ENCODE measurements at regions not wholly inside any gene's neighbourhood (a gene's known extent, or its start where the extent isn't known, plus 50 kb on each side); places are given as distances from the start of the nearest gene placed in this dataset.

DNA sequence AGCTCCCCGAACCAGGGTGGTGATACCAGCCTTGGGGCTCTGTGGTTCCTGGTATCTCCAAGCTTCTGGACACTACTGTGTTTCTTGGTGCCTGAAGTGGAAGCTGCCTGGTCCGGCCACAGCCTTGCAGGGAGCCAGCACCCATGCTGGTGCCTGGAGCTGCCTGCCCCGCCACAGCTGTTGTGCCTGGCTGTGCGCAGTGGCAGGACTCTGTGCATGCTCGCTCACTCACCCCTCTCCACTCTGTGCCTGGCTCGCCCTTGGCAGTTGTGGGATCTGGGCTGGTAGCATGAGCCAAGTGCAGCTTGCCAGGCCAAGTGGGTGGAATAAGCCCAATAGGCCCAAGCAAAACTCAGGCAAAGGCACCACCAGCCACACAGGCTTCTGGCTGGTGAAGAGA lies 1225.3 kb downstream of the SLITRK5 start:
- TF ChIP-seq CTCF (IDR thresholded peaks at IDR 0.05), result no peak
- TF ChIP-seq, protein P1, sequence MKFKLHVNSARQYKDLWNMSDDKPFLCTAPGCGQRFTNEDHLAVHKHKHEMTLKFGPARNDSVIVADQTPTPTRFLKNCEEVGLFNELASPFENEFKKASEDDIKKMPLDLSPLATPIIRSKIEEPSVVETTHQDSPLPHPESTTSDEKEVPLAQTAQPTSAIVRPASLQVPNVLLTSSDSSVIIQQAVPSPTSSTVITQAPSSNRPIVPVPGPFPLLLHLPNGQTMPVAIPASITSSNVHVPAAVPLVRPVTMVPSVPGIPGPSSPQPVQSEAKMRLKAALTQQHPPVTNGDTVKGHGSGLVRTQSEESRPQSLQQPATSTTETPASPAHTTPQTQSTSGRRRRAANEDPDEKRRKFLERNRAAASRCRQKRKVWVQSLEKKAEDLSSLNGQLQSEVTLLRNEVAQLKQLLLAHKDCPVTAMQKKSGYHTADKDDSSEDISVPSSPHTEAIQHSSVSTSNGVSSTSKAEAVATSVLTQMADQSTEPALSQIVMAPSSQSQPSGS (CRISPR knock-in tag; IDR thresholded peaks at IDR 0.05; ENCODE audit: borderline replicate concordance, low read depth), result no peak
- TF ChIP-seq NR2C2 (CRISPR knock-in tag; IDR thresholded peaks at IDR 0.05), result no peak
- no peak for TF ChIP-seq ELF4 (CRISPR knock-in tag; IDR thresholded peaks at IDR 0.05; ENCODE audit: low read depth)
- no peak for TF ChIP-seq PRDM15 (CRISPR knock-in tag; IDR thresholded peaks at IDR 0.05)
- no peak for TF ChIP-seq ZNF121 (CRISPR knock-in tag; IDR thresholded peaks at IDR 0.05)
- TF ChIP-seq, protein P2, sequence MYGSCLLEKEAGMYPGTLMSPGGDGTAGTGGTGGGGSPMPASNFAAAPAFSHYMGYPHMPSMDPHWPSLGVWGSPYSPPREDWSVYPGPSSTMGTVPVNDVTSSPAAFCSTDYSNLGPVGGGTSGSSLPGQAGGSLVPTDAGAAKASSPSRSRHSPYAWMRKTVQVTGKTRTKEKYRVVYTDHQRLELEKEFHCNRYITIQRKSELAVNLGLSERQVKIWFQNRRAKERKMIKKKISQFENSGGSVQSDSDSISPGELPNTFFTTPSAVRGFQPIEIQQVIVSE (CRISPR knock-in tag; IDR thresholded peaks at IDR 0.05; ENCODE audit: borderline replicate concordance), result no peak
- TF ChIP-seq GABPB1 (CRISPR knock-in tag; IDR thresholded peaks at IDR 0.05), result no peak
